ENCODE measurements at regions not wholly inside any gene's neighbourhood (a gene's known extent, or its start where the extent isn't known, plus 50 kb on each side); places are given as distances from the start of the nearest gene placed in this dataset.

- TF ChIP-seq CTCF (IDR thresholded peaks at IDR 0.05; ENCODE audit: borderline replicate concordance, extremely low read depth, insufficient read depth) = no peak
- H3K9me3 ChIP-seq (ENCODE audit: control insufficient read depth in 2 of 3, insufficient read depth in 1 of 3, low read length in 3 of 3) = no peaks in the 10 kb centered on the region
- no peak overlapping the region for H3K27ac ChIP-seq (ENCODE audit: low read depth in 2 of 2, low read length in 2 of 2)
- H3K4me1 ChIP-seq (ENCODE audit: control insufficient read depth in 2 of 3, insufficient read depth in 2 of 3, low read depth in 1 of 3, low read length in 3 of 3) = no peaks in the 10 kb centered on the region
- FAIRE-seq (no peak), DNase-seq (no peak)
- no peaks in the 10 kb centered on the region for H3K36me3 ChIP-seq (ENCODE audit: control insufficient read depth in 2 of 3, insufficient read depth in 3 of 3, low read length in 3 of 3)
- no peaks in the 10 kb centered on the region for H3K27me3 ChIP-seq (ENCODE audit: control insufficient read depth, insufficient read depth, low read length)
- intact Hi-C loops (cut with DNase I) = no loop called here
- H3K9ac ChIP-seq (ENCODE audit: low read length in 3 of 3) = no peak overlapping the region
- H3K4me3 ChIP-seq (ENCODE audit: low read length in 3 of 3) = no peak overlapping the region
Measured at GRCh38 chr6:80725156-80725930, 618.9 kb downstream of the BCKDHB start.

- H3K9ac ChIP-seq (ENCODE audit: low read length in 3 of 3) = no peak overlapping the region
- H3K9me3 ChIP-seq (ENCODE audit: control insufficient read depth in 2 of 3, insufficient read depth in 1 of 3, low read length in 3 of 3) = no peaks in the 10 kb centered on the region
- H3K27me3 ChIP-seq (ENCODE audit: control insufficient read depth, insufficient read depth, low read length) = no peaks in the 10 kb centered on the region
- FAIRE-seq (no peak), DNase-seq (no peak)
- H3K4me3 ChIP-seq (ENCODE audit: low read length in 3 of 3) = no peak overlapping the region
- H3K36me3 ChIP-seq (ENCODE audit: control insufficient read depth in 2 of 3, insufficient read depth in 3 of 3, low read length in 3 of 3) = no peaks in the 10 kb centered on the region
- no peak overlapping the region for H3K27ac ChIP-seq (ENCODE audit: low read depth in 2 of 2, low read length in 2 of 2)
- no peaks in the 10 kb centered on the region for H3K4me1 ChIP-seq (ENCODE audit: control insufficient read depth in 2 of 3, insufficient read depth in 2 of 3, low read depth in 1 of 3, low read length in 3 of 3)
- intact Hi-C loops (cut with DNase I) = no loop called here
- TF ChIP-seq CTCF (IDR thresholded peaks at IDR 0.05; ENCODE audit: borderline replicate concordance, extremely low read depth, insufficient read depth) = no peak
Measured at GRCh38 chr6:80720824-80721223, 614.4 kb downstream of the BCKDHB start.

- no peaks in the 10 kb centered on the region for H3K9me3 ChIP-seq (ENCODE audit: control insufficient read depth in 2 of 3, insufficient read depth in 1 of 3, low read length in 3 of 3)
- DNase-seq = no peak
- intact Hi-C loops (cut with DNase I) = no loop called here
- no peak overlapping the region for H3K4me3 ChIP-seq (ENCODE audit: low read length in 3 of 3)
- H3K9ac ChIP-seq (ENCODE audit: low read length in 3 of 3) = no peak overlapping the region
- no peak for FAIRE-seq
- H3K36me3 ChIP-seq (ENCODE audit: control insufficient read depth in 2 of 3, insufficient read depth in 3 of 3, low read length in 3 of 3) = no peaks in the 10 kb centered on the region
- H3K4me1 ChIP-seq (ENCODE audit: control insufficient read depth in 2 of 3, insufficient read depth in 2 of 3, low read depth in 1 of 3, low read length in 3 of 3) = no peaks in the 10 kb centered on the region
- no peaks in the 10 kb centered on the region for H3K27me3 ChIP-seq (ENCODE audit: control insufficient read depth, insufficient read depth, low read length)
- H3K27ac ChIP-seq (ENCODE audit: low read depth in 2 of 2, low read length in 2 of 2) = no peak overlapping the region
- no peak for TF ChIP-seq CTCF (IDR thresholded peaks at IDR 0.05; ENCODE audit: borderline replicate concordance, extremely low read depth, insufficient read depth)
Measured at GRCh38 chr6:80714513-80714912, 608.0 kb downstream of the BCKDHB start.

GRCh38 chr6:80698459-80698858 is 592.0 kb downstream of the BCKDHB start:
- Histone ChIP-seq H3K4me1 (ENCODE audit: control insufficient read depth in 2 of 3, insufficient read depth in 2 of 3, low read depth in 1 of 3, low read length in 3 of 3) (no peaks in the 10 kb centered on the region), H3K4me3 (ENCODE audit: low read length in 3 of 3) (no peak overlapping the region), H3K9me3 (ENCODE audit: control insufficient read depth in 2 of 3, insufficient read depth in 1 of 3, low read length in 3 of 3) (no peaks in the 10 kb centered on the region), H3K9ac (ENCODE audit: low read length in 3 of 3) (no peak overlapping the region), H3K36me3 (ENCODE audit: control insufficient read depth in 2 of 3, insufficient read depth in 3 of 3, low read length in 3 of 3) (no peaks in the 10 kb centered on the region), H3K27me3 (ENCODE audit: control insufficient read depth, insufficient read depth, low read length) (no peaks in the 10 kb centered on the region), H3K27ac (ENCODE audit: low read depth in 2 of 2, low read length in 2 of 2) (no peak overlapping the region)
- DNase-seq (no peak), FAIRE-seq (no peak)
- TF ChIP-seq CTCF (IDR thresholded peaks at IDR 0.05; ENCODE audit: borderline replicate concordance, extremely low read depth, insufficient read depth) = no peak
- intact Hi-C loops (cut with DNase I) = no loop called here

All from kidney (tissue), 13 donors.